Kasumi-1 (cell line): ENCODE measurements at regions not wholly inside any gene's neighbourhood (a gene's known extent, or its start where the extent isn't known, plus 50 kb on each side); places are given as distances from the start of the nearest gene placed in this dataset.

Experiments
- DNase-seq, 2 experiments: peaks; one replicate each; lab custom pipeline; 2025; lab: John Stamatoyannopoulos, UW

DNA sequence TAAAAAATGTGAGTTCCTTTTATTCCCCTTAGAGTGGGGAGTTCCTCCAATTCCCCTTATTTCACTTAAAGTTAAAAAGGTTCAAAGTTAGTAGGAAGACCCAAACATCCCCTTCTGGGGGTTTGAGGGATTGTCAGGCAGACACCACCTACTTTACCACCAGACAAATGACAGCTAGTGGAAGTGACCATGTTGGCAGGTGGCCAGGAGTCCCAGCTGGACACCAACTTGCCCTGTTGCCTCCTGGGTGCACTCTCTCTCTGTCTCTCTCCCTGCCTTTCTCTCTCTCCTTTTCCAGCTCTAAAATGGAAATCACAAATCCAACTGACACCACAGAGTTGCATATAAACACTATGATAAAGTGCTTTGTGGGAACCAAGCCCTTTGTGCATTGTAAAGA is 307.7 kb upstream of the TLE4 start:
- DNase-seq, result peak; percentile 37 to 42

GRCh38 chr9:79264511-79265355 is 307.0 kb upstream of the TLE4 start:
- DNase-seq, result peak; percentile 96 to 98

DNA sequence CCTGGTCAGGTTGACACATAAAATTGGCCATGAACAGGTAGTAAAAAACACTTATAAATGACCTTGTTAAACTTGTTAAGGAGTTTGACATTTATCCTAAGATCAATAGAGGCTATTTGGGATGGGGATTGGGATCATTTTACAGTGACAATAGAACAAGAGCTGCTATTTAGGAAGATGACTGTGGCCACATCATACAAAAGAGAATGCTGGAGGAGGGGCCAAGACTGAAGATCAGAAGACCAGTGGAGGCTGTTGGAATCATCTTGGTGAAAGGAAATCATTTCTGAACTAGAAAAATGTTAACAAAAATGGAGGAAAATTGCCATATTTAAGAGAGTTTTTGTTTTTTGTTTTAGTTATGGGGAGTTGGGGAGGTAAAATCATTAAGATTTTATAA is 304.8 kb upstream of the TLE4 start:
- no peak for DNase-seq

- DNase-seq, result no peak
Observed at GRCh38 chr9:79268806-79269205, 303.0 kb upstream of the TLE4 start.

- DNase-seq, result no peak
Observed at GRCh38 chr9:79273311-79273710, 298.5 kb upstream of the TLE4 start.

DNA sequence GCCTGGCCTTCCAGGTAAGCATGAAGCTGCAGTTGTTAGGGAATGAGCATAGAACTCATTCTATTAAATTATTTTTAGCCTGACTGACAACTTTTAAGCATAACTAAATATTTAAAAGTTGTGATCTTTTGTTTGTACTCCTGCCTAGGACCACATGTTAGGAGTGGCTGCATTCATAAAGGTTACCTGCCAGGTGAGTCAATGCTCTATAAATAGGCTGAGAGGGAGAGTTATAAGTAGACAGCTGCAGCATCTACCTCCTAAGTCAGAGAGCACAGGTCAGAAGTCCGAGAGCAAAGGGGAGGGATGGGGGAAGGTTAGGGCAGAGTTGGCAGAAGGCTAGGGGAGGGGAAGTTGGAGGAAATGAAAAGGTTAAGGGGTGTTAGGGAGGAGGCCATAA is 292.4 kb upstream of the TLE4 start:
- DNase-seq, result no peak

DNA sequence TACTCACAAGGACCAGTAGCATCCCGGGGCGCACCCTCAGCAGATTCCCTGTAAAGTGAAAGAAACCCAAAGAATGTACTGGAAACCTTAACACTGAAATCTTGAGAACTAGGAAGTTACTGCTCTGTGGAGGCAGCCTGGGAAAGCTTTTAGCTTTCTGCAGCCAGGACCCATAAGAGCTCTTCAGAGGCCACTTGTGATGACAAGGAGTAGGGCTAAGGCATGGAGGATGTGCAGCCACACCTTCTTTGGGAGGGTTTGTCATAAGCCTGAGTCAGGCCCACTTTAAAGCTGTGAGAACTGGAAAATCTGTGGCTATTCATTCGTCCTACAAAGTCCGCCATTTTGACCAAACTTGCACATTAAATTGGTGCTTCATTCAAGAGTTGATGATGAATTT is 291.1 kb upstream of the TLE4 start:
- no peak for DNase-seq

DNA sequence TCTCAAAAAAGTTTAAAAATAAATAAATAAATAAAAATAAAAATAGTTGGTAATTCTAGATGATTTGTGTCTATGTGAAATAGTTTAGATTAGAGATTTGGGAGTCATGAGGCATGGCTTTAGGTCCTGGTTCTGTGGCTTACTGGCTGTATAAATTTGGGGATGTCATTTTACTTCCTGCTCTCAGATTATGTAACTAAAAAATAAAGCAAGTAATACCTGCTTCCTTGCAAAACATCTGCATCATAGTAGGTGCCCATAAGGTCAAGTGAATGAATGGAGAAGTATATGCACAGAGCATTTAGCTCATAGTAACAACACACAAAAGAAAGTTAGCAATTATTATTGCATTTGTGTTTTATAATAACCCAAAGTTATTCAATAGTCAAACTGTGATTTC is 287.7 kb upstream of the TLE4 start:
- DNase-seq, result no peak

DNA sequence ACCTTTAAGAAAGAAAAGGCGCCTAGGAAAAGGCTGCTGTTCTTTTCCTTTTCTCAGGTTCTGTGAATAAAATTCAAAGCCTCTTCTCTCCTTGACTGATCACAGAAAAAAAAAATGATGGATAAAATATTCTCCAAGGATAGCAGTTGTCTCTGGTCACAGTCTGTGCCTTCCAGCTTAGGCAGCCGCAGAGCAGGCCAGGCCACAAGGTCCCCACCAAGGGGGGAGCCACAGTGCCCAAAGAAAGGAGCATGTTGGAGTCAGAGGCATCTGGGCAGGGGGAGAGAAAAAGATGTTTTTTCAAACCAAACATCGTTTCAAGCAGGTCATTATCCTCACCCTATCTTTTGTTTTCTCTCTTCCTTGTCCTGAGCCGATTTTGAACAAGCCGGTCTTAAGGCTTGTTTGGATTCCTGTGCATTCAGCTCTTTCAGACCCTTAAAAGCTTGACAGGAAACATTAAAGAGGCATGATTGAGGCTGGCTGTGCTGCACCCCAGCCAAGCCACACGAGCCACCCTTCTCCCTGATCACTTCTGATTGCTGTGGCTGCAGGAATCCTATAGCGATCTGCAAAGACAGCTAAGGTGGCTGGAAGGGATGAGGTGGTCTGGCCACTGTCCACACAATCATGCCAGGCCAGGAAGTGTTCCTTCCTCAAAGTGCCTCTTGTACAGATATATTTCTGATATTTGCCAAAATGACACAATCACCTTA is 284.6 kb upstream of the TLE4 start:
- DNase-seq, result no peak

DNA sequence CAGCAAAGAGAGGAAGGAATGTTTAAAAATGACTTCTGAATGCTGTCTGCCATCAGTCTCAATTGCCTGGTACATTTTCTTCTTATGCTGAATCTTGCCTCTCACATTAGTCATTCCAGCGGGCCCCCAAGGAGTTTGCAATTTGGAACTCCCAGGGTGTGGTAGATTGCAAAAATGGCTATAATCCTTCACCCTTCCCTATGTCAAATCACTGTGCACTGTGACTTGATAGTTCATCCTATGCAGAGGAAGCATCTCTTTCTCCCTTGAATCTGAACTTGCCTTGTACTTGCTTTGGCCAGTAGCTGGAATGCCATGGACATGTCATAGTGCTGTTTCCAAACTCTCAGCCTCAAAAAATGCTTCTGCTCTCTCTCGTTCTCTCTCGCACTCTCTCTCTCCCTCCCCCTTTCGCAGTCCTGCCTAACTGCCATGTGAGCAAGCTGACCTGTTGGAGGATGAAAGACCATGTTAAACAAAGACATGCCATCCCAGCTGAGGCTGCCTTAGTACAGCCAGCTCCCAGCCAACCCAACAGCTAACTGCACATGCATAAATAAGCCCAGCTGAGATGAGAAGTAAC is 284.0 kb upstream of the TLE4 start:
- no peak for DNase-seq

- DNase-seq, result no peak
Observed at GRCh38 chr9:79289856-79290255, 281.9 kb upstream of the TLE4 start.

GRCh38 chr9:79292731-79293280 is 279.0 kb upstream of the TLE4 start:
- DNase-seq, result no peak

DNA sequence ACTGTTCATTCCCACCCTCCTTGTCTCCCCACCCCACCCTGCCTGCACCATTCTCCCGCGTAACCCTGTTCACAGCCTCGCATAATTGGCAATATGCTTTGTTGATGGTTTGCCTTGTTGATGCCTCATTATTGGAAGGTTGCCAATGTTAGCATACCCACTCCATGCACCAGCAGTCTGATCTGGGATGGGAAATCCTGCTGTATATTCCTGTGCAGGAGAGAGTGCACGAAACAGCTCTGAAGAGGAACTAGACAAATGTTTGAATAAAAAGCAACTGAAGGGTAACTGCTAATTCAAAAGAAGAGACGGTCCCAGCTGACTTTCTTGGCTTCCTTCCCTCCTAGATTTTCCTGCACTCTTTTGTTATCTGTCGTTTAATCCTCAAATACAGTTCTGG is 271.7 kb upstream of the TLE4 start:
- DNase-seq, result no peak

DNA sequence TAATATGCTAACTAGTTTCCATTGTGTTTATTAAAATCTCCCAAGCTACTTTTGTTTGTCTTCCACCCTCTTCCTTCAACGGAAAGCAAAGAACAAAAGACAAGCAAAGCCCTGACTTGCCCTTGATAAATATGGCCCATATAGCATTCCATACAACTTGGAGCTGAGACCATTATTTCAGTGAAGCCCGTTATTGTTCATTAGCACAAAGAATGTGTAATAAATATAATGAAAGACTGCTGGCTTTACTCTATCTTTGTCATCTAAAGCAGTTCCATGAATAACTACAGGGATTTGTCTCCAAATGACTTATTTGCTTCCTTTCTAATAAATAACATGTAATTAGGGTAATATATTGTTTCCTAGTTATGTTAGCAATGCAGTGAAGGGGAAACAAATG is 270.7 kb upstream of the TLE4 start:
- DNase-seq, result no peak

GRCh38 chr9:79301551-79302391 is 270.0 kb upstream of the TLE4 start:
- no peak for DNase-seq

DNA sequence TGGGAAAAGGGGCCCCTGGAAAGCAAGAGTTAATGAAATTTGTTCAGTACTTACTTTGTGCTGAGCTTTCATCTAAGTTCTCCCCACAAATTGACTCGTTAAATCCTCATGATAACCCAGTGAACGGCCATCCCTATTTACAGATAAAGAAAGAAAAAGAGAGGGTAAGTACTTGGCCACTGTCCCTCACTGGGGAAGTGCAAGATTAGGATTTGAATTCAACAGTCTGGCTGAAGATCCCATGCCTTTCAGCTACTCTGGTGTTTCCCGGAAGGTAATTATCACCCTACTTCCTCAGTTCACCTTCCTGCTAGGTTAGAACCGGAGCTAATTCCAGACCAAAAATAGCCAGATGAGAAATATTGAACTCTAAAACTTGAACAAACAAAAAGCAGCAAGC is 269.2 kb upstream of the TLE4 start:
- no peak for DNase-seq

- no peak for DNase-seq
Observed at GRCh38 chr9:79308012-79308411, 263.8 kb upstream of the TLE4 start.

GRCh38 chr9:79312686-79313421 is 258.9 kb upstream of the TLE4 start:
- no peak for DNase-seq

- DNase-seq, result no peak
Observed at GRCh38 chr9:79325501-79325900, 246.3 kb upstream of the TLE4 start.

- DNase-seq, result no peak
Observed at GRCh38 chr9:79329861-79330260, 241.9 kb upstream of the TLE4 start.

- DNase-seq, result no peak
Observed at GRCh38 chr9:79334001-79334400, 237.8 kb upstream of the TLE4 start.
